ENCODE measurements at regions not wholly inside any gene's neighbourhood (a gene's known extent, or its start where the extent isn't known, plus 50 kb on each side); places are given as distances from the start of the nearest gene placed in this dataset.

GRCh38 chr4:57206172-57206571, 96.0 kb upstream of the IGFBP7 start:
- H3K79me1 ChIP-seq (ENCODE audit: insufficient read depth, low read depth, low read length, poor library complexity, severe bottlenecking): no peaks in the 10 kb centered on the region
- no peak overlapping the region for H4K91ac ChIP-seq (ENCODE audit: insufficient read length, low read depth, low read length)
- WGBS (ENCODE audit: extremely low coverage, insufficient read length, low lambda C conversion rate): no CpG with 5 or more reads among the region's 2 CpGs
- no peak overlapping the region for H2BK5ac ChIP-seq (ENCODE audit: insufficient read length, low read length)
- no peaks in the 10 kb centered on the region for H3K27me3 ChIP-seq (ENCODE audit: insufficient read depth, low read length)
- H3K23ac ChIP-seq (ENCODE audit: insufficient read length, low read depth, low read length): no peak overlapping the region
- no peak overlapping the region for H2BK120ac ChIP-seq (ENCODE audit: low read depth, low read length, poor library complexity, severe bottlenecking)
- no peak for DNase-seq
- no peaks in the 10 kb centered on the region for H4K20me1 ChIP-seq (ENCODE audit: control insufficient read depth, insufficient read depth, insufficient read length)
- Mint-ChIP-seq H3K27ac (no peak overlapping the region), H3K27me3 (ENCODE audit: low read depth) (peaks cover 3% of the 10 kb centered on the region), H3K4me3 (no peak overlapping the region), H3K4me1 (peaks cover 6 to 8% of the 10 kb centered on the region in 2 experiments), H3K9me3 (peaks cover 7 to 11% of the 10 kb centered on the region in 2 experiments), H3K36me3 (ENCODE audit: insufficient read depth in 1 of 3, low read depth in 3 of 3) (peaks cover under 1 to 7% (median 6%) of the 10 kb centered on the region in 3 experiments; a peak in 5 of 7 replicates)
- no peak overlapping the region for H4K8ac ChIP-seq (replicated peaks; ENCODE audit: insufficient read length, low read depth, low read length)
- H3K23me2 ChIP-seq (ENCODE audit: insufficient read length, low read depth, low read length, poor library complexity, severe bottlenecking): no peaks in the 10 kb centered on the region
- 0 out of 2 replicates have a peak, but pooled peaks cover 1% of the 10 kb centered on the region for H3K79me2 ChIP-seq (ENCODE audit: insufficient read depth, low read length)
- no peak overlapping the region for H2BK15ac ChIP-seq (ENCODE audit: low read depth, low read length)
- H3K4me1 ChIP-seq (ENCODE audit: insufficient read depth, low read length): no peaks in the 10 kb centered on the region; the same call in 1 of the 2 replicates
- TF ChIP-seq CTCF (conservative IDR thresholded peaks at IDR 0.05): no peak
- no peak overlapping the region for H3T11ph ChIP-seq (ENCODE audit: low read length)
- no peak overlapping the region for H2AFZ ChIP-seq (ENCODE audit: low read length)
- H3K14ac ChIP-seq (ENCODE audit: insufficient read depth, low read length): no peak overlapping the region
- no peak overlapping the region for H3K9ac ChIP-seq (ENCODE audit: extremely low read depth, insufficient read length, low read length)
- H2BK20ac ChIP-seq (ENCODE audit: low read depth, low read length, poor library complexity, severe bottlenecking): no peak overlapping the region
- H3K27ac ChIP-seq (ENCODE audit: insufficient read length, low read depth, low read length): no peak overlapping the region
- no peak overlapping the region for H3K56ac ChIP-seq (ENCODE audit: insufficient read length, low read depth, low read length)
- no peak overlapping the region for H3K4ac ChIP-seq (ENCODE audit: low read depth, low read length)
- no peak overlapping the region for H3K18ac ChIP-seq (ENCODE audit: insufficient read length, low read depth, low read length)
- H2AK5ac ChIP-seq (ENCODE audit: insufficient read length, low read length): no peak overlapping the region
- H3K9me3 ChIP-seq (ENCODE audit: control insufficient read depth, low read depth, low read length): peaks cover 3% of the 10 kb centered on the region
- H2BK12ac ChIP-seq (ENCODE audit: insufficient read length, low read depth, low read length): no peak overlapping the region
- H4K5ac ChIP-seq (ENCODE audit: insufficient read length, low read depth, low read length): no peak overlapping the region
- H3K4me2 ChIP-seq (ENCODE audit: insufficient read depth, insufficient read length, low read length): no peak overlapping the region
